ENCODE measurements at regions not wholly inside any gene's neighbourhood (a gene's known extent, or its start where the extent isn't known, plus 50 kb on each side); places are given as distances from the start of the nearest gene placed in this dataset.
A peak's percentile ranks its signal among the peaks of the same experiment; 100 is the strongest.

- H4K8ac ChIP-seq (ENCODE audit: low read length): no peak overlapping the region
- no peak overlapping the region for H2BK120ac ChIP-seq (ENCODE audit: low read depth, low read length)
- no peak overlapping the region for H3K4me3 ChIP-seq (ENCODE audit: insufficient read depth in 1 of 2, low read depth in 1 of 2, low read length in 2 of 2)
- H3K79me1 ChIP-seq (replicated peaks; ENCODE audit: low read length, poor library complexity, severe bottlenecking): no peaks in the 10 kb centered on the region
- no peaks in the 10 kb centered on the region for H3K4me1 ChIP-seq (ENCODE audit: control insufficient read depth, insufficient read depth, low read depth, low read length)
- H3K18ac ChIP-seq (ENCODE audit: low read depth in 1 of 2, low read length in 2 of 2): no peak overlapping the region
- no peak overlapping the region for H3K27ac ChIP-seq (ENCODE audit: low read length, poor library complexity, severe bottlenecking)
- H3K4me2 ChIP-seq (ENCODE audit: low read length, poor library complexity, severe bottlenecking): no peak overlapping the region
- H3K4ac ChIP-seq (ENCODE audit: low read depth in 1 of 2, low read length in 2 of 2): no peak overlapping the region
- no peak for DNase-seq
- H2AK5ac ChIP-seq (ENCODE audit: low read length, severe bottlenecking): no peak overlapping the region
- no peaks in the 10 kb centered on the region for H3K27me3 ChIP-seq (ENCODE audit: control insufficient read depth in 1 of 2, insufficient read depth in 1 of 2, low read length in 2 of 2)
- H2BK12ac ChIP-seq (ENCODE audit: low read length in 2 of 2): no peak overlapping the region
- no peak overlapping the region for H2AFZ ChIP-seq (ENCODE audit: low read depth, low read length)
- no peak overlapping the region for H3K9ac ChIP-seq (ENCODE audit: low read length)
- 89% methylated on average over 2 of the region's 2 CpGs for WGBS
- H2BK5ac ChIP-seq (ENCODE audit: low read depth, low read length, poor library complexity, severe bottlenecking): no peak overlapping the region
- no peaks in the 10 kb centered on the region for H3K36me3 ChIP-seq (ENCODE audit: control insufficient read depth in 1 of 2, insufficient read depth in 2 of 2, low read depth in 1 of 2, low read length in 2 of 2)
- no peak overlapping the region for H4K91ac ChIP-seq (ENCODE audit: low read length)
- no peak overlapping the region for H3K14ac ChIP-seq (ENCODE audit: low read length in 2 of 2)
- H3K23ac ChIP-seq (ENCODE audit: low read length in 2 of 2): no peak overlapping the region
- H3K9me3 ChIP-seq (ENCODE audit: control insufficient read depth, low read length): peaks cover 10% of the 10 kb centered on the region
- H2BK15ac ChIP-seq (ENCODE audit: low read depth, poor library complexity, severe bottlenecking): no peak overlapping the region
These were observed 765.0 kb downstream of the INHBA start for GRCh38 chr7:40937879-40938278.

DNA sequence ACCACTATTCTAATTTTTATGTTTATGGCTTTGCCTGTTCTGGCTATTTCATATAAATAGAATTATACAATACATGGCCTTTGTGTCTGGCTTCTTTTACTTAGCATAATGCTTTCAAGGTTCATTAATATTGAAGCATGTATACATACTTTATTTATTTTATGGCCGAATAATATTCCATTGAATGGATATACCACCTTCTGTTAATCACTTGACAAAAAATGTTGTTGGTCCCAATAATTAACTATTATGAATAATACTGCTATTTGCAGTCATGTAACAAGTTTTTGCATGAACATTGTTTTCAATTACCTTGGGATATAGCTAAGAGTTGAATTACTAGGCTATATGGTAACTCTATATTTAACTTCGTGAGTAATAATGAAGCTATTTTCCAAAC, 767.5 kb downstream of the INHBA start:
- H3K23ac ChIP-seq (ENCODE audit: low read length in 2 of 2): no peak overlapping the region
- H3K9me3 ChIP-seq (ENCODE audit: control insufficient read depth, low read length): peaks cover 6% of the 10 kb centered on the region
- H3K9ac ChIP-seq (ENCODE audit: low read length): no peak overlapping the region
- no peak overlapping the region for H2BK5ac ChIP-seq (ENCODE audit: low read depth, low read length, poor library complexity, severe bottlenecking)
- no peak overlapping the region for H4K91ac ChIP-seq (ENCODE audit: low read length)
- H2BK15ac ChIP-seq (ENCODE audit: low read depth, poor library complexity, severe bottlenecking): no peak overlapping the region
- no peaks in the 10 kb centered on the region for H3K79me1 ChIP-seq (replicated peaks; ENCODE audit: low read length, poor library complexity, severe bottlenecking)
- no peak overlapping the region for H2BK12ac ChIP-seq (ENCODE audit: low read length in 2 of 2)
- H3K27ac ChIP-seq (ENCODE audit: low read length, poor library complexity, severe bottlenecking): no peak overlapping the region
- no peak overlapping the region for H3K4ac ChIP-seq (ENCODE audit: low read depth in 1 of 2, low read length in 2 of 2)
- H3K18ac ChIP-seq (ENCODE audit: low read depth in 1 of 2, low read length in 2 of 2): no peak overlapping the region
- no peaks in the 10 kb centered on the region for H3K4me1 ChIP-seq (ENCODE audit: control insufficient read depth, insufficient read depth, low read depth, low read length)
- no peaks in the 10 kb centered on the region for H3K36me3 ChIP-seq (ENCODE audit: control insufficient read depth in 1 of 2, insufficient read depth in 2 of 2, low read depth in 1 of 2, low read length in 2 of 2)
- H3K27me3 ChIP-seq (ENCODE audit: control insufficient read depth in 1 of 2, insufficient read depth in 1 of 2, low read length in 2 of 2): no peaks in the 10 kb centered on the region
- DNase-seq: no peak
- H2AFZ ChIP-seq (ENCODE audit: low read depth, low read length): no peak overlapping the region
- no peak overlapping the region for H2AK5ac ChIP-seq (ENCODE audit: low read length, severe bottlenecking)
- WGBS: no CpG with 5 or more reads among the region's 2 CpGs
- no peak overlapping the region for H3K14ac ChIP-seq (ENCODE audit: low read length in 2 of 2)
- no peak overlapping the region for H3K4me2 ChIP-seq (ENCODE audit: low read length, poor library complexity, severe bottlenecking)
- H4K8ac ChIP-seq (ENCODE audit: low read length): no peak overlapping the region
- no peak overlapping the region for H2BK120ac ChIP-seq (ENCODE audit: low read depth, low read length)
- H3K4me3 ChIP-seq (ENCODE audit: insufficient read depth in 1 of 2, low read depth in 1 of 2, low read length in 2 of 2): no peak overlapping the region

DNA sequence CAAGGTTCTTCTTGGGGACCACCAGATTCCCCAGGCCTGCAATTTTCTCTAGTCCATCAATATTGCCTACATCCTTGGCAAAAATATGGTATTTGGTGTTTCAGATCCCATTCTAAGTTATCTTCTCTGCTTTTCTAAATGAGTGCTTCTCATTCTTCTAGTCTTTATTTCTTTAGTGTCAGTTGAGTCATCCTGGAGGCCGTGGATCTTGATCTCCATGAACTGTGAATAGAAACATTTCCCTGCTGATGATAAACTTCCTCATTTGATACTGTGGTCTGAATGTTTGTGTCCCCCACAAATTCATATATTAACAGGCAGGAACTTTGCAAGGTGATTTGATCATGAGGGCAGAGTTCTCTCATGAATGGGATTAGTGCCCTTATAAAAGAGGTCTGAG, 779.3 kb downstream of the INHBA start:
- no CpG with 5 or more reads among the region's 1 CpG for WGBS

GRCh38 chr7:40922316-40922670, 780.6 kb downstream of the INHBA start:
- 87% methylated on average over 1 of the region's 1 CpG for WGBS
- Histone ChIP-seq H2BK15ac (ENCODE audit: low read depth, poor library complexity, severe bottlenecking) (no peak overlapping the region), H2AFZ (ENCODE audit: low read depth, low read length) (no peak overlapping the region), H2BK120ac (ENCODE audit: low read depth, low read length) (no peak overlapping the region), H3K9me3 (ENCODE audit: control insufficient read depth, low read length) (no peaks in the 10 kb centered on the region), H3K4me1 (ENCODE audit: control insufficient read depth, insufficient read depth, low read depth, low read length) (peaks cover 8% of the 10 kb centered on the region), H2BK5ac (ENCODE audit: low read depth, low read length, poor library complexity, severe bottlenecking) (peak overlapping the region; percentile 40), H4K8ac (ENCODE audit: low read length) (no peak overlapping the region), H3K36me3 (ENCODE audit: control insufficient read depth in 1 of 2, insufficient read depth in 2 of 2, low read depth in 1 of 2, low read length in 2 of 2) (no peaks in the 10 kb centered on the region), H3K4ac (ENCODE audit: low read depth in 1 of 2, low read length in 2 of 2) (no peak overlapping the region), H3K14ac (ENCODE audit: low read length in 2 of 2) (no peak overlapping the region), H3K23ac (ENCODE audit: low read length in 2 of 2) (no peak overlapping the region), H3K4me3 (ENCODE audit: insufficient read depth in 1 of 2, low read depth in 1 of 2, low read length in 2 of 2) (no peak overlapping the region), H2BK12ac (ENCODE audit: low read length in 2 of 2) (no peak overlapping the region), H3K79me1 (replicated peaks; ENCODE audit: low read length, poor library complexity, severe bottlenecking) (no peaks in the 10 kb centered on the region), H2AK5ac (ENCODE audit: low read length, severe bottlenecking) (peak overlapping the region; percentile 74), H3K4me2 (ENCODE audit: low read length, poor library complexity, severe bottlenecking) (no peak overlapping the region), H3K18ac (ENCODE audit: low read depth in 1 of 2, low read length in 2 of 2) (peak overlapping the region in 1 of 2 experiments; percentile 11), H4K91ac (ENCODE audit: low read length) (no peak overlapping the region), H3K9ac (ENCODE audit: low read length) (peak overlapping the region; percentile 12), H3K27me3 (ENCODE audit: control insufficient read depth in 1 of 2, insufficient read depth in 1 of 2, low read length in 2 of 2) (no peaks in the 10 kb centered on the region), H3K27ac (ENCODE audit: low read length, poor library complexity, severe bottlenecking) (peak overlapping the region; percentile 68)
- DNase-seq: peak; percentile 56

More for the DNA sequence above, 779.3 kb downstream of the INHBA start:
- H2BK5ac ChIP-seq (ENCODE audit: low read depth, low read length, poor library complexity, severe bottlenecking): no peak overlapping the region
- no peaks in the 10 kb centered on the region for H3K27me3 ChIP-seq (ENCODE audit: control insufficient read depth in 1 of 2, insufficient read depth in 1 of 2, low read length in 2 of 2)
- H4K91ac ChIP-seq (ENCODE audit: low read length): no peak overlapping the region
- H4K8ac ChIP-seq (ENCODE audit: low read length): no peak overlapping the region
- no peak overlapping the region for H2BK15ac ChIP-seq (ENCODE audit: low read depth, poor library complexity, severe bottlenecking)
- H3K4me3 ChIP-seq (ENCODE audit: insufficient read depth in 1 of 2, low read depth in 1 of 2, low read length in 2 of 2): no peak overlapping the region
- no peak for DNase-seq
- no peak overlapping the region for H3K14ac ChIP-seq (ENCODE audit: low read length in 2 of 2)
- H3K9ac ChIP-seq (ENCODE audit: low read length): no peak overlapping the region
- H2AFZ ChIP-seq (ENCODE audit: low read depth, low read length): no peak overlapping the region
- no peak overlapping the region for H3K4ac ChIP-seq (ENCODE audit: low read depth in 1 of 2, low read length in 2 of 2)
- H2BK12ac ChIP-seq (ENCODE audit: low read length in 2 of 2): no peak overlapping the region
- H2AK5ac ChIP-seq (ENCODE audit: low read length, severe bottlenecking): no peak overlapping the region
- H3K36me3 ChIP-seq (ENCODE audit: control insufficient read depth in 1 of 2, insufficient read depth in 2 of 2, low read depth in 1 of 2, low read length in 2 of 2): no peaks in the 10 kb centered on the region
- peaks cover 7% of the 10 kb centered on the region for H3K4me1 ChIP-seq (ENCODE audit: control insufficient read depth, insufficient read depth, low read depth, low read length)
- H3K27ac ChIP-seq (ENCODE audit: low read length, poor library complexity, severe bottlenecking): no peak overlapping the region
- H3K9me3 ChIP-seq (ENCODE audit: control insufficient read depth, low read length): no peaks in the 10 kb centered on the region
- H2BK120ac ChIP-seq (ENCODE audit: low read depth, low read length): no peak overlapping the region
- H3K79me1 ChIP-seq (replicated peaks; ENCODE audit: low read length, poor library complexity, severe bottlenecking): no peaks in the 10 kb centered on the region
- H3K23ac ChIP-seq (ENCODE audit: low read length in 2 of 2): no peak overlapping the region
- no peak overlapping the region for H3K18ac ChIP-seq (ENCODE audit: low read depth in 1 of 2, low read length in 2 of 2)
- no peak overlapping the region for H3K4me2 ChIP-seq (ENCODE audit: low read length, poor library complexity, severe bottlenecking)

Data from mesenchymal stem cell (in vitro differentiated cells and primary cell).